SK-N-MC (cell line): ENCODE measurements at regions not wholly inside any gene's neighbourhood (a gene's known extent, or its start where the extent isn't known, plus 50 kb on each side); places are given as distances from the start of the nearest gene placed in this dataset.

ENCODE experiments used
- EZH2 ChIP-seq: fragments of 200-600 bp; sonication (generic); IDR thresholded peaks from one replicate; pipeline ENCODE4 v1.6.1; 2017; ENCODE audit warnings: antibody characterized with exemption
- POLR2AphosphoS5 ChIP-seq: IDR thresholded peaks from 2 replicates; pipeline ENCODE4 v1.6.1; 2012; ENCODE audit warnings: mild to moderate bottlenecking, low read depth, low read length, borderline replicate concordance

DNA sequence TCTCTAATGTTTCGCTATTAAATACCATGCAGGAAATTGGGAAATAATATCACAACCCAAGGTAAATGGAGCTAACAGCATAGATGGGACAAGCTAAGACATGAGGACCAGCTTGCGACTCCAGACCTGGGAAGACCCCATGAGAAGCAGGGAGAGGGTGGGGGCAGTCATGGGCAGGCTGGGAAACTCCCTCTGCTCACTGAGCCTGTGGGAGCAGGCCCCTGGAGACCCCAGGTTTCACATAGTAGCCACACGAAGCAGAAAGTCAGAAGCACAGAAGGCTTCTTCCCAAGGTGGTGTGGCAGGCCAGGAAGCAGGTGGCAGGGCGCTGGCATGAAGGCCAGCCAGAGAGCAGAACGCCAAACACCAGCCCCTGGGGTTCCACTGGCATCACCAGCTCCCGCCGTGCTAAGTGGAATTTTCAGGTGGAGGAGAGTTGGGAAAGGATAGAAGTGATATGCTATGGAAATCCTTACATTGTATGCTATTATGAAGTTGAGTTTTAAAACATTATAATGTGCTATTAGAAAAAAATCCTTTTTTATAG, 99.9 kb upstream of the RNF32 start:
- no peak for TF ChIP-seq POLR2AphosphoS5
- TF ChIP-seq EZH2 = no peak
